ENCODE measurements at regions not wholly inside any gene's neighbourhood (a gene's known extent, or its start where the extent isn't known, plus 50 kb on each side); places are given as distances from the start of the nearest gene placed in this dataset.

- no peak for TF ChIP-seq CTCF (IDR thresholded peaks at IDR 0.05; ENCODE audit: extremely low read depth, insufficient read depth, missing control alignments)
Measured at GRCh38 chr13:86554066-86554465, 754.8 kb upstream of the SLITRK6 start.

GRCh38 chr13:86559901-86560300 is 760.7 kb upstream of the SLITRK6 start:
- DNase-seq (ENCODE audit: low spot score): no peak
- TF ChIP-seq CTCF (IDR thresholded peaks at IDR 0.05; ENCODE audit: extremely low read depth, insufficient read depth, missing control alignments): no peak
- in situ Hi-C loops (cut with MboI; ENCODE audit: low pct_unique_long_range_greater_than_20kb, low sequenced_read_pairs, unreplicated experiment): no loop called here

More at GRCh38 chr13:86554066-86554465, 754.8 kb upstream of the SLITRK6 start:
- no peak for DNase-seq (ENCODE audit: low spot score)
- in situ Hi-C loops (cut with MboI; ENCODE audit: low pct_unique_long_range_greater_than_20kb, low sequenced_read_pairs, unreplicated experiment): no loop called here

- in situ Hi-C loops (cut with MboI; ENCODE audit: low pct_unique_long_range_greater_than_20kb, low sequenced_read_pairs, unreplicated experiment): no loop called here
Measured at GRCh38 chr13:86562866-86563265, 763.6 kb upstream of the SLITRK6 start.

GRCh38 chr13:86563308-86563707 is 764.1 kb upstream of the SLITRK6 start:
- in situ Hi-C loops (cut with MboI; ENCODE audit: low pct_unique_long_range_greater_than_20kb, low sequenced_read_pairs, unreplicated experiment): no loop called here
- no peak for TF ChIP-seq CTCF (IDR thresholded peaks at IDR 0.05; ENCODE audit: extremely low read depth, insufficient read depth, missing control alignments)
- no peak for DNase-seq (ENCODE audit: low spot score)

More at GRCh38 chr13:86562866-86563265, 763.6 kb upstream of the SLITRK6 start:
- TF ChIP-seq CTCF (IDR thresholded peaks at IDR 0.05; ENCODE audit: extremely low read depth, insufficient read depth, missing control alignments): no peak
- no peak for DNase-seq (ENCODE audit: low spot score)

GRCh38 chr13:86567119-86567518 is 767.9 kb upstream of the SLITRK6 start:
- in situ Hi-C loops (cut with MboI; ENCODE audit: low pct_unique_long_range_greater_than_20kb, low sequenced_read_pairs, unreplicated experiment): no loop called here
- peak; percentile 33 for TF ChIP-seq CTCF (IDR thresholded peaks at IDR 0.05; ENCODE audit: extremely low read depth, insufficient read depth, missing control alignments)
- DNase-seq (ENCODE audit: low spot score): no peak

GRCh38 chr13:86569119-86569518 is 769.9 kb upstream of the SLITRK6 start:
- DNase-seq (ENCODE audit: low spot score): no peak
- TF ChIP-seq CTCF (IDR thresholded peaks at IDR 0.05; ENCODE audit: extremely low read depth, insufficient read depth, missing control alignments): no peak
- in situ Hi-C loops (cut with MboI; ENCODE audit: low pct_unique_long_range_greater_than_20kb, low sequenced_read_pairs, unreplicated experiment): no loop called here

GRCh38 chr13:86569974-86570373 is 770.8 kb upstream of the SLITRK6 start:
- in situ Hi-C loops (cut with MboI; ENCODE audit: low pct_unique_long_range_greater_than_20kb, low sequenced_read_pairs, unreplicated experiment): no loop called here
- no peak for DNase-seq (ENCODE audit: low spot score)
- TF ChIP-seq CTCF (IDR thresholded peaks at IDR 0.05; ENCODE audit: extremely low read depth, insufficient read depth, missing control alignments): no peak

Data from GM13977 (cell line).